Inferior parietal cortex (tissue), 1 donor: ENCODE measurements at regions not wholly inside any gene's neighbourhood (a gene's known extent, or its start where the extent isn't known, plus 50 kb on each side); places are given as distances from the start of the nearest gene placed in this dataset.
"Not testable (repeated sequence)": the region's sequence is repeated elsewhere in the genome, so short reads cannot be mapped to it uniquely, and the experiment has no call there.

Experiments used
- DNase-seq: peaks from one replicate; pipeline ENCODE4 v3.0.0-alpha.2; 2016; ENCODE audit errors: extremely low spot score

DNA sequence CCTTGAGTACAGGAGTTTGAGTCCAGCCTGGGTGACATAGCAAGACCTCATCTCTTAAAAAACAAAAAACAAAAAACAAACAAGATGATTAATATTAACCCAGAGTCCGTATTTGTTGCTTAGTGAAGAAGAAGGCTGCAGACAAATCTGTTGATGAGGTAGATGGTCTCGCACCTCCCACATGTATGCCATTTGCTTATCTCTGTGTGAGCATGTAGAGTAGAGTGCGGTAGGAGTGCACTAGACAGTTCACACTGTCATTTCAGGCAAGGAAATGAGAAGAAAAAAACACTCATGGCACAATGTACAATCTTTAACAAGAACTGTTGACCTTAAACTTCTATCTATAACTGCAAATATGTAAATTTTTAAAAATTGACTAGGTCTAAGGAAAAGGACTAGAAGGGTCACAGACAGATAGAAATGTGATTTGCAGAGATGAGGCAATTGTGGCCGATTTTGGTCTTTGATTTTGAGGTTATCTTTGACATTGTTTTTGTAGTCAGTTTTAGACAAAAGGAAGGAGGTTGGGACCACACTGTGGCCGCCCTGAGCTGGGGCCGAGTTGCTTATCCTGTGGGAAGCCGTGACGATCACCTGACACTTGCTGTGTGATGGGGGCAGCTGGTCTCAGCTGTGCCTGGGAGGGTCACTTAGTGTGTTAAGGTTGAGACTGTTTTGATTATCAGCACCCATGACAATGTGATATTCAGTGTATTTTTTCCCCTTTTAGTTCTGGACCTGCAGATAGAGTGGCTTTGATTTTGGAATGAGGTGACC, 127.2 kb downstream of the LAT start:
- DNase-seq = not testable (repeated sequence)

DNA sequence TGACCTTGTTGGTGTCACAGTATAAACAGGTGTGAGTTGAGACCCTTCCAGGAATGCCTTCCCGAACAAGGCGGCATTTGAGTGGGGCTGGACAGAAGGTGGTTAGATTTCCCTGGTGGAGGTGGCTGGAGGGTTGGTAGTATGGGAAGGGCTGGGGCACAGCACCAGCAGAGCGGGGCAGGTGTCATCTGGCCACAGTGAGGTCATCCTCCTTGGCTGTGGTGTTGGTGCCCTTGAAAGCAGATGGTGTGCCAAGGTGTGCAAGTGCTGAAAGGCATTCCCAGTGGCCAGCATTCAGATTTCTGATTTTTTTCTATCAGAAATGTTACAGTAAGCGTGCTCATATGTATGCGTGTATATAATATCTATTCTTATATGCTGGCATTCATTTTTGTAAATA, 126.6 kb downstream of the LAT start:
- no peak for DNase-seq

DNA sequence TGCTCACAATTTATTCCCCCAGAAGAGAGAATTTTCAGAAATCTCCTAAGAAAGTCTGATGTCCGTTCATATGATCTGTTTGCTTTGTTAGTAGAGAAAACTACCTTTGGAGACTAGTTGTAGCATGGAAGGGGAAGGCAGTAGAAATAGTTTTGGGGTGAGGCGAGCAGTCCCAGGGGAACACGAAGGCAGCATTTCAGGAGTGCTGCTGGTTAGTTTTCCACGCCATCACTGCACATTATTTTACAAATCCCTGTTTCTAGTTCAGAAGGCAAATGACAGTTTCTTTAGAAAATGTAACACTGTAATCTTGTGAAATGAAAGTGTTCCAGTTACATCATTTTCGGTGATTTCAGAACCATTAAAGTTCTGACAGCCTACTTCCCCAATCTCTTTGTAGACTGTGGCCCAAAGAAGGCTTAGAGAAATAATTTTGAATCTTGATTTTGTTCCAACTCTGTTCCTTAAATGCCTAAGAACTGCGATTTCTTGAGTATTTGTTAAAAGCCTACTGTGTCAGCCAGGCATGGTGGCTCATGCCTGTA, 123.8 kb downstream of the LAT start:
- DNase-seq = not testable (repeated sequence)

DNA sequence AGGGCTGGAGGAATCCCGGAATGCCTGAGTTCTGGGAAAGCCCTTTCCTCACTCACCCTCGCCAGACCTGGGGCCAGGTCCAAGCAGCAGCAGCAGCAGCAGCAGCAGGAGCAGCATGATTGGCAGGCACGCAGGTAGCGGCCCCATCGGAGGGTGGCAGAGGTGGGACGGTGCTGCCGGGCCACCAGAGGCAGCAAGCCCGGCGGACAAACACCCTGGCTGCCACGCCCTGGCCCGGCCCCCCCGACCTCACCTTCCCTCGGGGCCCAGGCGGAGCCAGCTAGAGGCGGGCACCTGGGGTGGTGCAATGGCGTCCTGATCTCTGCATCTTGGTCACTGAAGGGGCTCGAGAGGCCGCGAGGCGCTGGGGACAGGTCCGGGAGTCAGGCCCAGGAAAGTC, 122.4 kb downstream of the LAT start:
- no peak for DNase-seq

DNA sequence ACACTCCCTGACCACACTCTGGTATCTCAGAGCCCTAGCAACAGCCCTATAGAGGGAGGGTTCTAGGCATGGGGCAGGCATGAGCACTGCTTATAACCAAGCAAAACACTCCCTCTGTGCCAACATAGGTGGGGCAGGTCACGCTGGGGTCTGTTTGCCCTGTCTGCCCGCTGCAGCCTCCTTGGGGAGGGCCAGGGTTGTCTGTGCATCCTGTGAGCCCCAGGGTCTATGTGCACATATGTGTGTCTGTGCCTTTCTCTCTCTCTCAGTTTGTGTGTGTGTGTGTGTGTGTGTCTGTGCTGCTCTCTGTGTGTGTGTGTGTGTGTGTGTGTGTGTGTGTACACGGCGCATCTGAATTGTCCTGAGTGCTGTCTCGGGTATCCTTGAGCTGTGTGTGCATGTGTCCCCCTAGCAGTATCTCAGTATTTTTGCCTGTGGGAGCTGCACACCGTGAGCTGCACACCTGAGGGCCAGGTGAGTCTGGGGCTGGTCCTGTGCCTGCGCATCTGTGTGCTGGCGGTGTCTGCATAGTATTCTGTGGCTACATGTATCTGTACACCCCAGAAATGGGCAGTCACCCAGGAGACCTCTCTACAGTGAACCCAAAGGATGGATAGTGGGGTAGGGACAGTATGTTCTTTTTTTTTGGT, 121.5 kb downstream of the LAT start:
- not testable (repeated sequence) for DNase-seq

DNA sequence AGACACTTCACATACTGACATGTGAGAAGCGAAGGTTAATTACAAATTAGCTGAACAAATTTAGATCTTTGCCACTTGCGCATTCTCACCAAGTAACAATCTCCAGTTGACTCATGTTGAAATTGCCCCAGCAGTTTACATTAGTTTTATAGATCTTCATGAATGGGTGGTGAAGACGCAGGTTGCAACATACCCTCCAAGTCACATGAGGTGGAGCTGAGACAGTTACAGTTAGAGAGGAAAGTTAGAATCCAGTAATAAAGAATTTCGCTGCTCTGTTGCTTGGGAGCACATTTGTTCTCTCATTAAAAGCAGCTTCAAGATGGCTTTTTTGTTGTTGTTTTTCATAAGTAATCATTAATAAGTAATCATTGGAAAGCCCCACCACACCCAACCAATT, 119.7 kb downstream of the LAT start:
- DNase-seq = not testable (repeated sequence)

DNA sequence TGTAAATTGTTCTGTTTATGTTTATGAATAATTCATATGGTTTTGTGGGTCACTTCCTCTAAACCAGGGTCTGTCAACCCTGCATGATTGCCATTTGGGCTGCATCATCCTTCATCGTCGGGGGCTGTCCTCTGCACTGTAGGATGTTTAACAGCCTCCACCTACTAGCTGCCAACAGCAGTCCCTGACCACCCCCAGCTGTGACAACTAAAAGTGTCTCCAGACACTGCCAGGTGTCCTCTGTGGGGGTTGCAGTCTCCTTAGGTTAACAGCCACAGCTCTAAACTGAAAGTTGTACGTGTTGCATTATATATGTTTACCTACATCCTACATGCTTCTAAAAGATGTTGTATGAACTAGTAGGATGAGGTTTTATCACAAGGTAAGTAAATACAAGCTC, 113.1 kb downstream of the LAT start:
- not testable (repeated sequence) for DNase-seq

DNA sequence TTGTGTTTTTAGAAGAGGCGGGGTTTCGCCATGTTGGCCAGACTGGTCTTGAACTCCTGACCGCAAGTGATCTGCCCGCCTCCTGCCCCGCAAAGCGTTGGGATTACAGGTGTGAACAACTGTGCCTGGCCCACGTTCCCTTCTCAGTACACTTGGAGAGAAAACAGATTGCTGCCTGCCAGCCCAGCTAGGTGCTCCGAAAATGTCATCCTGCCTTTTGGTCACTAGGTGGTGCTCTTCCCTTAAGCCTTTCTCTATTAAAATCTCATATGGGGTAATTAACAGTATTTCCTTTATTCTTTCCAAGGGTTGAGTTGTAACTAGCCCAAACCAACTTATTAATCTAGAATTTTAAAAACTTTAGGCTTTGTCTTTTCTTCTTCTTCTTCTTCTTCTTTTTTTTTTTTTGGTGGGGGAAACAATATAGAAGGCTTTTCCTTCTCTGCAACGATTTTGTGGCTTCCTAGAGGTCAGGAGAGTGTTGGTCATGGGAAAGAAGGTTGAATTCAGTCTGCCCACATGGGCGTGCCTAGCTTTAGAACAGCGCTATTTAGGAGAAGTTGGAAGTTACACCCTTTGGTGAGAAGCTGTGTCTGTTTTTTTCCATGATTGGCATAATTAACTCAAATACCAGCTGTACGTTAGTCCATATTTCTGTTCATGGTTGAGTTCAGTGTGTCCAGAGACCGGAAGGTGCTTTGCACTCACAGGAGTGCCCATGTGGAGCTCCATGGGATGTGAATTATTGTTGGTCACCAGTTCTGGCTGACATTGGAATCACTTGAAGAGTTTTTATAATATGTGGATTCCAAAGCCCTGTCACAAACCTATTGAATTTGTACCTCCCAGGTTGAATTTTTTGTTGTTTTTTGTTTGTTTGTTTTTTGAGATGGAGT, 110.1 kb downstream of the LAT start:
- DNase-seq = not testable (repeated sequence)

DNA sequence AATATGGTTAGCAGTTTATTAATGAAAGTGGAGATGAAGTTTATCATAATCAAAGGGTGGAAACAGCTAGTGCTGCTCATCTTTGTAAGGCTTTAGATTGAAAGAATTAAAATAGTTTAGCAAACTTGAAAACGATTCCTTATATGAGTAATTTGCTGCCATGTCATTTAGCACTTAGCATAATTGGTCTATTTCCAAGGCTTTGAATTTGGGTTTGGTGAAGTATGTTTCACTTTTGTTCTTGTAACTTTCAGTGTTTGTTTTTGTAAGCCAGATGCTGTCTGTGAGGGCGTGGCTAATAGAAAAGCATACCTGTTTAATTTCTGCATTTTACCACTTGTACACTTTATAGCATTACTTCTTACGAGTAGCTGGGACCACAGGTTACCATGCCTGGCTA, 109.5 kb downstream of the LAT start:
- DNase-seq = not testable (repeated sequence)

DNA sequence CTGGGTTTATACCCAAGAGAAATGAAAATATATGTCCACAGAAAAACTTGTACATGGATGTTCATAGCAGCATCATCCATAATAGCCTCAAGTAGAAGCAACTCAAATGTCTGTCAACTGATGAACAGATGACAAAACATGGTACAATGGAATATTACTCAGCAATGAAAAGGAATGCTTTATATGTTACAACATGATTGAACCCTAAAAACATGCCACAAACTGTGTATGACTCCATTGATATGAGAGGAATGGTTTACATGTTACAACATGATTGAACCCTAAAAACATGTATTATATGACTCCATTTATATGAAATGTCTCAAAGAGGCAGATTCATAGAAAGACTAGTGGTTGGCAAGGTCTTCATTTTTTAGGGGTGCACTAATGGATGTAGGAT, 104.8 kb downstream of the LAT start:
- not testable (repeated sequence) for DNase-seq

DNA sequence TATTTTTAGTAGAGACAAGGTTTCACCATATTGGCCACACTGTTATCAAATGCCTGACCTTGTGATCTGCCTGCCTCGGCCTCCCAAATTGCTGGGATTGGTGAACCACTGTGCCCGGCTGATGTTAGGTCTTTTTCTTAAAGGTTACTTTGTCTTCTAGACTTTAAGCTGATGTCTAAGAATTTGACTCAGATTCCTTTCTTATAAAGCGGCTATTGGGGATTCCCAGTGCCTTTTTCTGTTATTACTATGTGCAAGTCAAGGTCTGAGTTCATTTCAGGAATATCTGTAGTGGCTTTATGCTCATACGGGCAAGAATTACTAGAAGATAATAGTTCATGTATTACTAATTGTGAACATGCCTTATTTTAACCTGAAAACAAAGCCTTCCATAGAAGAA, 102.8 kb downstream of the LAT start:
- not testable (repeated sequence) for DNase-seq

DNA sequence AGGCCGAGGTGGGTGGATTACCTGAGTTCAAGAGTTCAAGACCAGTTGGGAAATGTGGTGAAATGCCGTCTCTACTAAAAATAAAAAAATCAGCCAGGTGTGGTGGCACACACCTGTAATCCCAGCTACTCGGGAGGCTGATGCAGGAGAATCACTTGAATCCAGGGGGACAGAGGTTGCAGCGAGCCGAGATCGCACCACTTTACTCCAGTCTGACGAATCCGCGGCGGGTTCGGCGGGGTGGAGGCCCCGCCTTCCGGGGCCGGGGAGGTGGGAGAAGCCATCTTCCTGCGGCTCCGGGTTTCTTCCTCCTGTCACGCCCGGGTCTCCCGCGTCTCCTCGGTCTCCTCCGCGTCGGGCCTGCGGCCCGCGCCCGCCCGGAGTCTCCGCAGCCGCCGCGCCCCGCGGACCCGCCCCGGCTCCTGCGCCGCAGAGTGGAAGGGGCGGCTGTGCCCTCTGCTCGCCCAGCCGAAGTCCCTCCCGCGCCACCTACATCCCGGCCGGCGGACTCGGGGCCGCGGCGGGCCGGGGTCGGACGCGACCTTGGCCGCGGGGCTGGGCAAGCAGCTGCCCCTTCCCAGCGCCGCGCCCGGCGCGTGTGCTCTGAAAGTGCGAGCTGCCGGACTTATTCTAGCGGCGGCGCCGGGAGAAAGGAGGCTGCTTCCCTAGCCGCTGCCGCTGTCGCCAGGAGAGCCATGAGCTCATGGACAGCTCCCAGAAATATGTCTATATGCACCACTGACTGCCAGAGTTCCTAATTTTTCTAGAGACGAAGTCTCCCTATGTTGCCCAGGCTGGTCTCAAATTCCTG, 97.2 kb downstream of the LAT start:
- DNase-seq = not testable (repeated sequence)

DNA sequence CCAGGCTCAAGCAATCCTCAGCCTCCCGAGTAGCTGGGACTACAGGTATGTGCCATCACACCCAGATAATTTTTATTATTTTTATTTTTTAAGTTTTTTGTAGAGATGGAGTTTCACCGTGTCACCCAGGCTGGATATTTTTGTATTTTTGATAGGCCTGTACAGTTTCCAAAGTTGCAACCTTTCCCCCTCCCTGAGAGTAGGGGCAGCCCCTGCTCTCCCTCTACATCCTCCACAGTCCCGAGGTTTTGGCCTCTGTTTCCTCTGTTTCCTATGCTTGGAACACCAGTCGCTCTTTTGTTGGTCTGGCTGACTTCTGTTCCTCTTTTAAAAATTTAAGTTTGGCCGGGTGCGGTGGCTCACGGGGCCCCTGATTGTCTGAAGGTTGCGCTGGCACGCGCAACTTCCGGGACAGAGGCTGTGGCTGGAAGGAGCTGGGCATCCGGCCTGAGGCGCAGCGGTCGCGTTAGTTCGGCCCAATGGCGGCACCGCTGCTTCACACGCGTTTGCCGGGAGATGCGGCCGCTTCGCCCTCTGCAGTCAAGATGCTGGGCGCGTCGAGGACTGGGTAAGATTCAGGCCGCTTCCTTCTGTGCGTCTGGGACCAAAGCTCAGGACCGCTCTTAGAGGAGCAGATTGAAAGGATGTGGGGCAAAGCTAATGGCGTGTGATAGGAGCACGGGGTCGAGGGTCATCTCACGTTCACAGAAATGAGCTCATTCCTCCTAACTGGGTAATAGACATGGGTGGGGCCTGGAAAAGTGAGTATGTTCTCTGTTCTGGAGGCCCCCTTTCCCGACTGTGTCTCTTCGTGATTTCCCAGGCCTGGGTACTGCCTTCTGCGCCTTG, 89.9 kb downstream of the LAT start:
- DNase-seq = not testable (repeated sequence)

DNA sequence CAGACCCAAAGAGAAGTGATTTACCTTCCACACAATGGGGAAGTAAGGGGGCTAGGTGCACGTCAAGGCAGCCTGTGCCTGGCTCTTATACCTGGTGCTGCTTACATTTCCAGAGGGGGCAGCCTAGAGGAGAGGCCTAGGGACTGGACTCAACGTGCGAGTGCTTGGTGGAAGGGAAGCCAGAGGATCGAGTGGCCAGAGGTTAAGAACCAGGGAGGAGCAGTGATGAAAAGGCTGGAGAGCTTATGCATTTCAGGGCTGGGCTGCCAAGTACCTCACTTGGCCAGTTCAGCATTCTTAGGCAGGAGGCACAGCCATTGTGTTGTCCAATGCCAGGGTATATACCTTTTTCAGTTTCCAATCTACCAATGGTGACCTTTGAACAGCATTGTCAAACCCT, 77.4 kb downstream of the LAT start:
- DNase-seq = not testable (repeated sequence)

DNA sequence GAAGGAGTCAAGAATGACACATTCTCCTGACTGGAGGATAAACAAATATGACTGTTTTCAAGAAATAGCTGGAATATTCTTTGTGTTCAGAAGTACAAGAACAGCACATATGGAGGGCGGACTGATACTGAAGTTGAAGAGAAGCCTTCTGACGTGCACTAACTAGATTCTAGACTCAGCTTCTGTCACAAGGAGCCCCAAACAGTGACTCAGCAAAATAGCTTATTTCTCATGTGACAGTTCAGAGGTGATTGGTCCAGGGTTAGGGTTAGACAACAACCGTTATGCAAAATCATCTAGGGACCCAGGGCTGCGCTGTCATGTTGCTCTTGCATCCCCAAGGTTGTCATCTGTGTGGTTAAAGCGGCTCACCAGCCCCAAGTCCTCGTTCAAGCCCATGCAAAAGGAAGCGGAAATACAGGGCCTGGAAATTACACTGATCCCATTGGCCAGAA, 76.6 kb downstream of the LAT start:
- not testable (repeated sequence) for DNase-seq

DNA sequence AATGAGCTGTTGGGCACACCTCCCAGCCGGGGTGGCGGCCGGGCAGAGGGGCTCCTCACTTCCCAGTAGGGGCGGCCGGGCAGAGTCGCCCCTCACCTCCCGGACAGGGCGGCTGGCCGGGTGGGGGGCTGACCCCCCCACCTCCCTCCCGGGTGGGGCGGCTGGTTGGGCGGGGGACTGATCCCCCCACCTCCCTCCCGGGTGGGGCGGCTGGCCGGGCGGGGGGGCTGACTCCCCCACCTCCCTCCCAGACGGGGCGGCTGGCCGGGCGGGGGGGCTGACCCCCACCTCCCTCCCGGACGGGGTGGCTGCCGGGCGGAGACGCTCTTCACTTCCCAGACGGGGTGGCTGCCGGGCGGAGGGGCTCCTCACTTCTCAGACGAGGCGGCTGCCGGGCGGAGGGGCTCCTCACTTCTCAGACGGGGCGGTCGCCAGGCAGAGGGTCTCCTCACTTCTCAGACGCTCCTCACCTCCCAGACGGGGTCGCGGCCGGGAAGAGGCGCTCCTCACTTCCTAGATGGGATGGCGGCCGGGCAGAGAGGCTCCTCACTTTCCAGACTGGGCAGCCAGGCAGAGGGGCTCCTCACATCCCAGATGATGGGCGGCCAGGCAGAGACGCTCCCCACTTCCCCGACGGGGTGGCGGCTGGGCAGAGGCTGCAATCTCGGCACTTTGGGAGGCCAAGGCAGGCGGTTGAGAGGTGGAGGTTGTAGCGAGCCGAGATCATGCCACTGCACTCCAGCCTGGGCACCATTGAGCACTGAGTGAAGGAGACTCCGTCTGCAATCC, 75.4 kb downstream of the LAT start:
- not testable (repeated sequence) for DNase-seq

DNA sequence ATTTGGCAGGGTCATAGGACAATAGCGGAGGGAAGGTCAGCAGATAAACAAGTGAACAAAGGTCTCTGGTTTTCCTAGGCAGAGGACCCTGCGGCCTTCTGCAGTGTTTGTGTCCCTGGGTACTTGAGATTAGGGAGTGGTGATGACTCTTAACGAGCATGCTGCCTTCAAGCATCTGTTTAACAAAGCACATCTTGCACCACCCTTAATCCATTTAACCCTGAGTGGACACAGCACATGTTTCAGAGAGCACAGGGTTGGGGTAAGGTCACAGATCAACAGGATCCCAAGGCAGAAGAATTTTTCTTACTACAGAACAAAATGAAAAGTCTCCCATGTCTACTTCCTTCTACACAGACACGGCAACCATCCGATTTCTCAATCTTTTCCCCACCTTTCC, 74.7 kb downstream of the LAT start:
- not testable (repeated sequence) for DNase-seq
